ENCODE measurements at regions not wholly inside any gene's neighbourhood (a gene's known extent, or its start where the extent isn't known, plus 50 kb on each side); places are given as distances from the start of the nearest gene placed in this dataset.
"Not testable (repeated sequence)": the region's sequence is repeated elsewhere in the genome, so short reads cannot be mapped to it uniquely, and the experiment has no call there.

- DNase-seq, result not testable (repeated sequence)
Measured at GRCh38 chr9:40884902-40885490, 243.5 kb downstream of the FOXD4L6 start.

GRCh38 chr9:40884072-40884901 is 244.2 kb downstream of the FOXD4L6 start:
- no peak for DNase-seq

GRCh38 chr9:40883423-40884071 is 244.9 kb downstream of the FOXD4L6 start:
- not testable (repeated sequence) for DNase-seq

GRCh38 chr9:40873753-40874295 is 254.7 kb downstream of the FOXD4L6 start:
- not testable (repeated sequence) for DNase-seq

- DNase-seq, result not testable (repeated sequence)
Measured at GRCh38 chr9:40868437-40868836, 260.0 kb downstream of the FOXD4L6 start.

All from CD4-positive, alpha-beta T cell treated with Interleukin-4 for 1 hour (primary cell).